CD14-positive monocyte (primary cell): ENCODE measurements at regions not wholly inside any gene's neighbourhood (a gene's known extent, or its start where the extent isn't known, plus 50 kb on each side); places are given as distances from the start of the nearest gene placed in this dataset.
"Not testable (repeated sequence)": the region's sequence is repeated elsewhere in the genome, so short reads cannot be mapped to it uniquely, and the experiment has no call there.

Source experiments
- DNase-seq, 3 donors: peaks; one replicate each; pipeline ENCODE4 v3.0.0-alpha.2; 2011 to 2022
- H2AFZ ChIP-seq: 2 replicates; pipeline ENCODE4 v1.6.0; 2012; ENCODE audit warnings: mild to moderate bottlenecking, low read depth, low read length, inconsistent platforms; ENCODE audit not compliant: insufficient read depth, poor library complexity, severe bottlenecking
- H3K27ac ChIP-seq, 2 donors: 1 replicate in 1 of 2; 2 replicates in 1 of 2; pipeline ENCODE4 v1.5.1; 2012 to 2013; ENCODE audit warnings: low read length in 2 of 2, control low read depth in 1 of 2, inconsistent platforms in 1 of 2, low read depth in 1 of 2, mild to moderate bottlenecking in 1 of 2
- H3K27me3 ChIP-seq, 2 donors: one replicate each; pipeline versions ENCODE4 v1.6.0 to v1.6.1; 2011 to 2013; ENCODE audit warnings: low read length in 2 of 2; ENCODE audit not compliant: control insufficient read depth in 2 of 2, insufficient read depth in 2 of 2
- H3K36me3 ChIP-seq, 2 donors: replicated peaks in 1 of 2; 1 replicate in 1 of 2; 2 replicates in 1 of 2; pipeline versions ENCODE4 v1.5.1 to v1.6.1; 2012 to 2013; ENCODE audit warnings: low read length in 2 of 2, control low read depth in 1 of 2, inconsistent platforms in 1 of 2, mild to moderate bottlenecking in 1 of 2; ENCODE audit not compliant: insufficient read depth in 2 of 2, control insufficient read depth in 1 of 2
- H3K4me1 ChIP-seq, 2 donors: 1 replicate in 1 of 2; 2 replicates in 1 of 2; pipeline versions ENCODE4 v1.5.1 to v1.6.1; 2012 to 2013; ENCODE audit warnings: low read length in 2 of 2, control low read depth in 1 of 2, inconsistent platforms in 1 of 2, mild to moderate bottlenecking in 1 of 2, moderate library complexity in 1 of 2; ENCODE audit not compliant: insufficient read depth in 2 of 2, control insufficient read depth in 1 of 2
- H3K4me2 ChIP-seq: replicated peaks from 2 replicates; pipeline ENCODE3; 2012; ENCODE audit warnings: low read length, moderate library complexity, mild to moderate bottlenecking; ENCODE audit not compliant: poor library complexity, severe bottlenecking; ENCODE audit errors: extremely low read depth
- H3K4me3 ChIP-seq, 3 experiments: fragments of 200-600 bp in 1 of 3; sonication (generic) in 1 of 3; replicated peaks in 1 of 3; 1 replicate in 2 of 3; 2 replicates in 1 of 3; pipeline ENCODE4 v1.5.1; 2011 to 2013; ENCODE audit warnings: low read length in 3 of 3, mild to moderate bottlenecking in 3 of 3, control low read depth in 2 of 3, low read depth in 2 of 3, inconsistent platforms in 1 of 3, moderate library complexity in 1 of 3
- H3K79me2 ChIP-seq: 2 replicates; pipeline ENCODE4 v1.6.0; 2012; ENCODE audit warnings: mild to moderate bottlenecking, control low read depth, inconsistent platforms, low read length, moderate library complexity; ENCODE audit not compliant: insufficient read depth
- H3K9ac ChIP-seq: 2 replicates; pipeline ENCODE4 v1.6.0; 2017; ENCODE audit warnings: low read length, mild to moderate bottlenecking; ENCODE audit not compliant: insufficient read depth, poor library complexity, severe bottlenecking
- H3K9me3 ChIP-seq, 2 donors: replicated peaks in 1 of 2; 1 replicate in 1 of 2; 2 replicates in 1 of 2; pipeline versions ENCODE4 v1.5.1 to v1.6.1; 2012 to 2013; ENCODE audit warnings: low read length in 2 of 2, control low read depth in 1 of 2; ENCODE audit not compliant: control insufficient read depth in 1 of 2, insufficient read depth in 1 of 2
- H4K20me1 ChIP-seq: 2 replicates; pipeline ENCODE4 v1.6.0; 2012; ENCODE audit warnings: mild to moderate bottlenecking, low read length, control low read depth, moderate library complexity; ENCODE audit not compliant: insufficient read depth
- H3K27ac Mint-ChIP-seq, 7 donors: one replicate each; pipeline ENCODE4 v1.8.0; 2020; ENCODE audit warnings: mild to moderate bottlenecking in 7 of 7, mixed read lengths in 7 of 7, moderate library complexity in 6 of 7, inconsistent platforms in 2 of 7
- H3K27me3 Mint-ChIP-seq, 3 donors: one replicate each; pipeline ENCODE4 v1.8.0; 2021 to 2022; ENCODE audit warnings: low read depth in 3 of 3, mild to moderate bottlenecking in 3 of 3, mixed read lengths in 3 of 3, moderate library complexity in 3 of 3, inconsistent platforms in 1 of 3
- H3K36me3 Mint-ChIP-seq, 2 donors: one replicate each; pipeline ENCODE4 v1.8.0; 2020; ENCODE audit warnings: mixed read lengths in 2 of 2, inconsistent platforms in 1 of 2, mild to moderate bottlenecking in 1 of 2
- H3K4me1 Mint-ChIP-seq: one replicate; pipeline ENCODE4 v1.8.0; 2020; ENCODE audit warnings: mild to moderate bottlenecking, mixed read lengths
- H3K4me3 Mint-ChIP-seq, 2 donors: one replicate each; pipeline ENCODE4 v1.8.0; 2020; ENCODE audit warnings: mild to moderate bottlenecking in 2 of 2, mixed read lengths in 2 of 2, moderate library complexity in 1 of 2
- H3K9me3 Mint-ChIP-seq, 7 donors: one replicate each; pipeline ENCODE4 v1.8.0; 2020 to 2022; ENCODE audit warnings: mixed read lengths in 7 of 7, mild to moderate bottlenecking in 6 of 7, moderate library complexity in 6 of 7, inconsistent platforms in 2 of 7
- CTCF ChIP-seq: fragments of 200-600 bp; IDR thresholded peaks from one replicate; pipeline ENCODE4 v1.8.0; 2022; ENCODE audit warnings: antibody characterized with exemption, mild to moderate bottlenecking
- WGBS: methylation state at CpG from one replicate; pipeline ENCODE4 v1.1.5; 2013; ENCODE audit warnings: missing lambda C conversion rate; ENCODE audit not compliant: insufficient coverage; 5-methylcytosine and 5-hydroxymethylcytosine counted together
- intact Hi-C, 2 donors: fragments of 100-400 bp; cut with micrococcal nuclease; formaldehyde crosslinking; loops; one replicate each; pipeline versions ENCODE4 v1.15.0 to v1.15.1; 2023

- H4K20me1 ChIP-seq, H3K36me3 Mint-ChIP-seq, H3K79me2 ChIP-seq, intact Hi-C loops, H3K27me3 Mint-ChIP-seq, H2AFZ ChIP-seq, H3K27ac Mint-ChIP-seq, H3K36me3 ChIP-seq, DNase-seq, H3K27me3 ChIP-seq, H3K4me3 Mint-ChIP-seq, H3K9ac ChIP-seq, H3K9me3 ChIP-seq, H3K27ac ChIP-seq, H3K4me3 ChIP-seq, H3K4me1 Mint-ChIP-seq, H3K4me2 ChIP-seq, H3K4me1 ChIP-seq: not testable (repeated sequence)
- no CpG with 5 or more reads among the region's 1 CpG for WGBS
- peaks cover 0 to 12% (median 4%) of the 10 kb centered on the region in 7 donors for H3K9me3 Mint-ChIP-seq
Observed at GRCh38 chr7:136109037-136109436, 131.9 kb upstream of the MTPN start.

- Histone ChIP-seq H3K79me2 (no peaks in the 10 kb centered on the region), H3K4me1 (no peaks in the 10 kb centered on the region), H3K9ac (no peak overlapping the region), H3K27ac (no peak overlapping the region), H2AFZ (no peak overlapping the region), H4K20me1 (no peaks in the 10 kb centered on the region), H3K9me3 (peaks cover 0 to under 1% of the 10 kb centered on the region in 2 donors), H3K4me2 (no peak overlapping the region), H3K4me3 (no peak overlapping the region), H3K36me3 (no peaks in the 10 kb centered on the region), H3K27me3 (no peaks in the 10 kb centered on the region)
- H3K4me3 Mint-ChIP-seq: no peak overlapping the region
- H3K36me3 Mint-ChIP-seq: no peaks in the 10 kb centered on the region
- H3K27ac Mint-ChIP-seq: no peak overlapping the region
- no peak for DNase-seq
- H3K4me1 Mint-ChIP-seq: no peaks in the 10 kb centered on the region
- no CpG with 5 or more reads among the region's 1 CpG for WGBS
- no peak for TF ChIP-seq CTCF
- no peaks in the 10 kb centered on the region for H3K27me3 Mint-ChIP-seq
- H3K9me3 Mint-ChIP-seq: peaks cover 2 to 12% (median 6%) of the 10 kb centered on the region in 7 donors
- intact Hi-C loops: no loop called here
Observed at GRCh38 chr7:136105191-136105590, 128.0 kb upstream of the MTPN start.
